ENCODE measurements at regions not wholly inside any gene's neighbourhood (a gene's known extent, or its start where the extent isn't known, plus 50 kb on each side); places are given as distances from the start of the nearest gene placed in this dataset.

DNA sequence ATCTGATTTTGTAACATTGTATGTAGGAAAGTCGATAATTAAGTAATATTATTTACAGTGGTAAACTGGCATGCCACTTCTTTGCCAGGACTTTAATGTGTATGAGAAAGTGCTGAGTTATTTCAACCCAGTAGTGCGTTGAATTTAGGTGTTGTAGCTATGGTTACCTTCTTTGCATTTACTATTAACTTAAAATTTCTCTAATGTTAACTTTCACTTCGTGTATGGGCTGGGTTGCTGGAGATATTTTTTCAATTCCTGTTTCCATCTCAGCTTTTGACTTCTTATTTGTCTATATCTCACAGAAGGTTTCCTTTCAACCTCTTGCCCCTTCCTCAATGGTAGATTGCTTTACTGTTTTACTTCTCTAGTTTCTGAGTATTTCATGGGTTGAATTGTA lies 1345.6 kb downstream of the FSCB start:
- TF ChIP-seq POLR2A (IDR thresholded peaks at IDR 0.05; ENCODE audit: extremely low read depth, insufficient read length) = no peak
- TF ChIP-seq, protein P1, sequence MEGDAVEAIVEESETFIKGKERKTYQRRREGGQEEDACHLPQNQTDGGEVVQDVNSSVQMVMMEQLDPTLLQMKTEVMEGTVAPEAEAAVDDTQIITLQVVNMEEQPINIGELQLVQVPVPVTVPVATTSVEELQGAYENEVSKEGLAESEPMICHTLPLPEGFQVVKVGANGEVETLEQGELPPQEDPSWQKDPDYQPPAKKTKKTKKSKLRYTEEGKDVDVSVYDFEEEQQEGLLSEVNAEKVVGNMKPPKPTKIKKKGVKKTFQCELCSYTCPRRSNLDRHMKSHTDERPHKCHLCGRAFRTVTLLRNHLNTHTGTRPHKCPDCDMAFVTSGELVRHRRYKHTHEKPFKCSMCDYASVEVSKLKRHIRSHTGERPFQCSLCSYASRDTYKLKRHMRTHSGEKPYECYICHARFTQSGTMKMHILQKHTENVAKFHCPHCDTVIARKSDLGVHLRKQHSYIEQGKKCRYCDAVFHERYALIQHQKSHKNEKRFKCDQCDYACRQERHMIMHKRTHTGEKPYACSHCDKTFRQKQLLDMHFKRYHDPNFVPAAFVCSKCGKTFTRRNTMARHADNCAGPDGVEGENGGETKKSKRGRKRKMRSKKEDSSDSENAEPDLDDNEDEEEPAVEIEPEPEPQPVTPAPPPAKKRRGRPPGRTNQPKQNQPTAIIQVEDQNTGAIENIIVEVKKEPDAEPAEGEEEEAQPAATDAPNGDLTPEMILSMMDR (IDR thresholded peaks at IDR 0.05; ENCODE audit: low read depth, low read length) = no peak

Measured in NB4 (cell line).